HepG2 (cell line): ENCODE measurements at regions not wholly inside any gene's neighbourhood (a gene's known extent, or its start where the extent isn't known, plus 50 kb on each side); places are given as distances from the start of the nearest gene placed in this dataset.
A peak's percentile ranks its signal among the peaks of the same experiment; 100 is the strongest.

Experiments used
- DPF2 ChIP-seq: sonication (generic); formaldehyde crosslinking; IDR thresholded peaks from 2 replicates; pipeline ENCODE4 v1.4.0; 2020; ENCODE audit warnings: mild to moderate bottlenecking, low read depth, missing genetic modification reagents, borderline replicate concordance
- FOXP1 ChIP-seq, 2 experiments: fragments of 450-650 bp in 1 of 2; IDR thresholded peaks; 2 replicates each; pipeline ENCODE4 v1.6.1; 2017 to 2018; ENCODE audit warnings: antibody characterized with exemption in 1 of 2
- KMT2B ChIP-seq: IDR thresholded peaks from 2 replicates; pipeline ENCODE4 v1.6.1; 2016; ENCODE audit warnings: missing genetic modification reagents, missing compliant biosample characterization
- RERE ChIP-seq: IDR thresholded peaks from 2 replicates; pipeline ENCODE4 v1.6.1; 2016; ENCODE audit warnings: low read depth, missing genetic modification reagents, missing compliant biosample characterization
- TEAD3 ChIP-seq: optimal IDR thresholded peaks from 2 replicates; pipeline ENCODE3; 2016; ENCODE audit warnings: borderline replicate concordance
- THAP9 ChIP-seq: sonication (generic); formaldehyde crosslinking; IDR thresholded peaks from 2 replicates; pipeline ENCODE4; 2020; ENCODE audit warnings: missing genetic modification reagents, mild to moderate bottlenecking, borderline replicate concordance
- ZBTB3 ChIP-seq: sonication (generic); formaldehyde crosslinking; IDR thresholded peaks from 2 replicates; pipeline ENCODE4 v1.4.0; 2020; ENCODE audit warnings: low read depth, mild to moderate bottlenecking, moderate library complexity, missing genetic modification reagents, borderline replicate concordance
- TF ChIP-seq, protein P1 (sequence below): sonication (generic); formaldehyde crosslinking; IDR thresholded peaks from 2 replicates; pipeline ENCODE4 v1.4.0; 2020; ENCODE audit warnings: low read depth, missing genetic modification reagents
- TF ChIP-seq, protein P2 (sequence below): sonication (generic); formaldehyde crosslinking; IDR thresholded peaks from 2 replicates; pipeline ENCODE4 v1.5.1; 2020; ENCODE audit warnings: mild to moderate bottlenecking, moderate library complexity, missing genetic modification reagents
- TF ChIP-seq, protein P3 (sequence below): fragments of 450-650 bp; IDR thresholded peaks from 2 replicates; pipeline ENCODE4 v1.6.1; 2016

GRCh38 chr5:42875785-42876374 is 64.2 kb upstream of the SELENOP start (continued):
- peak; percentile 45; the same call in 1 of the 2 replicates for TF ChIP-seq RERE (CRISPR knock-in tag)
- TF ChIP-seq, protein P1, sequence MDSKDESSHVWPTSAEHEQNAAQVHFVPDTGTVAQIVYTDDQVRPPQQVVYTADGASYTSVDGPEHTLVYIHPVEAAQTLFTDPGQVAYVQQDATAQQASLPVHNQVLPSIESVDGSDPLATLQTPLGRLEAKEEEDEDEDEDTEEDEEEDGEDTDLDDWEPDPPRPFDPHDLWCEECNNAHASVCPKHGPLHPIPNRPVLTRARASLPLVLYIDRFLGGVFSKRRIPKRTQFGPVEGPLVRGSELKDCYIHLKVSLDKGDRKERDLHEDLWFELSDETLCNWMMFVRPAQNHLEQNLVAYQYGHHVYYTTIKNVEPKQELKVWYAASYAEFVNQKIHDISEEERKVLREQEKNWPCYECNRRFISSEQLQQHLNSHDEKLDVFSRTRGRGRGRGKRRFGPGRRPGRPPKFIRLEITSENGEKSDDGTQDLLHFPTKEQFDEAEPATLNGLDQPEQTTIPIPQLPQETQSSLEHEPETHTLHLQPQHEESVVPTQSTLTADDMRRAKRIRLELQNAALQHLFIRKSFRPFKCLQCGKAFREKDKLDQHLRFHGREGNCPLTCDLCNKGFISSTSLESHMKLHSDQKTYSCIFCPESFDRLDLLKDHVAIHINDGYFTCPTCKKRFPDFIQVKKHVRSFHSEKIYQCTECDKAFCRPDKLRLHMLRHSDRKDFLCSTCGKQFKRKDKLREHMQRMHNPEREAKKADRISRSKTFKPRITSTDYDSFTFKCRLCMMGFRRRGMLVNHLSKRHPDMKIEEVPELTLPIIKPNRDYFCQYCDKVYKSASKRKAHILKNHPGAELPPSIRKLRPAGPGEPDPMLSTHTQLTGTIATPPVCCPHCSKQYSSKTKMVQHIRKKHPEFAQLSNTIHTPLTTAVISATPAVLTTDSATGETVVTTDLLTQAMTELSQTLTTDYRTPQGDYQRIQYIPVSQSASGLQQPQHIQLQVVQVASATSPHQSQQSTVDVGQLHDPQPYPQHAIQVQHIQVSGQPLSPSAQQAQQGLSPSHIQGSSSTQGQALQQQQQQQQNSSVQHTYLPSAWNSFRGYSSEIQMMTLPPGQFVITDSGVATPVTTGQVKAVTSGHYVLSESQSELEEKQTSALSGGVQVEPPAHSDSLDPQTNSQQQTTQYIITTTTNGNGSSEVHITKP = peak; percentile 71; the same call in 1 of the 2 replicates
- no peak for TF ChIP-seq FOXP1 (IDR thresholded peaks at IDR 0.05)
- TF ChIP-seq FOXP1 (CRISPR knock-in tag; IDR thresholded peaks at IDR 0.05) = peak; percentile 71; the same call in 1 of the 2 replicates
- peak; percentile 22 for TF ChIP-seq TEAD3
- TF ChIP-seq, protein P2, sequence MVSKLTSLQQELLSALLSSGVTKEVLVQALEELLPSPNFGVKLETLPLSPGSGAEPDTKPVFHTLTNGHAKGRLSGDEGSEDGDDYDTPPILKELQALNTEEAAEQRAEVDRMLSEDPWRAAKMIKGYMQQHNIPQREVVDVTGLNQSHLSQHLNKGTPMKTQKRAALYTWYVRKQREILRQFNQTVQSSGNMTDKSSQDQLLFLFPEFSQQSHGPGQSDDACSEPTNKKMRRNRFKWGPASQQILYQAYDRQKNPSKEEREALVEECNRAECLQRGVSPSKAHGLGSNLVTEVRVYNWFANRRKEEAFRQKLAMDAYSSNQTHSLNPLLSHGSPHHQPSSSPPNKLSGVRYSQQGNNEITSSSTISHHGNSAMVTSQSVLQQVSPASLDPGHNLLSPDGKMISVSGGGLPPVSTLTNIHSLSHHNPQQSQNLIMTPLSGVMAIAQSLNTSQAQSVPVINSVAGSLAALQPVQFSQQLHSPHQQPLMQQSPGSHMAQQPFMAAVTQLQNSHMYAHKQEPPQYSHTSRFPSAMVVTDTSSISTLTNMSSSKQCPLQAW (CRISPR knock-in tag) = peak; percentile 86
- TF ChIP-seq THAP9 (CRISPR knock-in tag) = no peak
- TF ChIP-seq ZBTB3 (CRISPR knock-in tag) = peak; percentile 40; the same call in 1 of the 2 replicates
- peak; percentile 45 for TF ChIP-seq KMT2B (CRISPR knock-in tag)
- TF ChIP-seq, protein P3, sequence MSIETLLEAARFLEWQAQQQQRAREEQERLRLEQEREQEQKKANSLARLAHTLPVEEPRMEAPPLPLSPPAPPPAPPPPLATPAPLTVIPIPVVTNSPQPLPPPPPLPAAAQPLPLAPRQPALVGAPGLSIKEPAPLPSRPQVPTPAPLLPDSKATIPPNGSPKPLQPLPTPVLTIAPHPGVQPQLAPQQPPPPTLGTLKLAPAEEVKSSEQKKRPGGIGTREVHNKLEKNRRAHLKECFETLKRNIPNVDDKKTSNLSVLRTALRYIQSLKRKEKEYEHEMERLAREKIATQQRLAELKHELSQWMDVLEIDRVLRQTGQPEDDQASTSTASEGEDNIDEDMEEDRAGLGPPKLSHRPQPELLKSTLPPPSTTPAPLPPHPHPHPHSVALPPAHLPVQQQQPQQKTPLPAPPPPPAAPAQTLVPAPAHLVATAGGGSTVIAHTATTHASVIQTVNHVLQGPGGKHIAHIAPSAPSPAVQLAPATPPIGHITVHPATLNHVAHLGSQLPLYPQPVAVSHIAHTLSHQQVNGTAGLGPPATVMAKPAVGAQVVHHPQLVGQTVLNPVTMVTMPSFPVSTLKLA = no peak
- TF ChIP-seq DPF2 = peak; percentile 80
